Prostate gland (tissue), 2 donors: ENCODE measurements at regions not wholly inside any gene's neighbourhood (a gene's known extent, or its start where the extent isn't known, plus 50 kb on each side); places are given as distances from the start of the nearest gene placed in this dataset.

Source experiments
- DNase-seq: peaks from one replicate; pipeline ENCODE4 v3.0.0-alpha.2; 2019; ENCODE audit warnings: low spot score
- H3K27ac ChIP-seq, 2 donors: fragments of 200-600 bp; sonication (generic); 2 replicates each; pipeline ENCODE4 v1.5.1; 2017 to 2019
- H3K27me3 ChIP-seq: fragments of 200-600 bp; sonication (generic); replicated peaks from 2 replicates; pipeline ENCODE4 v1.5.1; 2019; ENCODE audit not compliant: insufficient read depth
- H3K36me3 ChIP-seq, 2 donors: fragments of 200-600 bp; sonication (generic); 1 replicate in 1 of 2; 2 replicates in 1 of 2; pipeline versions ENCODE4 v1.5.1 to v1.8.1; 2017 to 2019
- H3K4me1 ChIP-seq: fragments of 200-600 bp; sonication (generic); replicated peaks from 2 replicates; pipeline ENCODE4 v1.5.1; 2019
- H3K4me3 ChIP-seq, 2 donors: fragments of 200-600 bp; sonication (generic); 2 replicates each; pipeline ENCODE4 v1.5.1; 2017 to 2019
- H3K9me3 ChIP-seq: fragments of 200-600 bp; sonication (generic); 2 replicates; pipeline ENCODE4 v1.5.1; 2017
- POLR2A ChIP-seq: fragments of 450-650 bp; IDR thresholded peaks from one replicate; pipeline ENCODE4 v1.6.1; 2016; ENCODE audit warnings: antibody characterized with exemption, mild to moderate bottlenecking
- POLR2AphosphoS5 ChIP-seq: sonication (generic); formaldehyde crosslinking; IDR thresholded peaks from one replicate; pipeline ENCODE4 v1.6.1; 2017; ENCODE audit warnings: antibody characterized with exemption
- WGBS: methylation state at CpG from one replicate; pipeline ENCODE4 v1.1.5; 2018; 5-methylcytosine and 5-hydroxymethylcytosine counted together
- intact Hi-C: fragments of 100-400 bp; cut with DNase I; formaldehyde crosslinking; loops from one replicate; pipeline ENCODE4 v1.14.2; 2022
- TF ChIP-seq, protein P1 (sequence below), 4 experiments: fragments of 200-600 bp in 2 of 4; fragments of 450-650 bp in 2 of 4; sonication (generic) in 2 of 4; IDR thresholded peaks; 1 replicate in 3 of 4; 2 replicates in 1 of 4; pipeline ENCODE4 v1.5.1; 2016 to 2019; ENCODE audit warnings: antibody characterized with exemption in 4 of 4, mild to moderate bottlenecking in 2 of 4, moderate library complexity in 2 of 4

GRCh38 chr1:193581341-193581740 is 394.9 kb upstream of the B3GALT2 start:
- TF ChIP-seq POLR2A (no peak), POLR2AphosphoS5 (no peak)
- TF ChIP-seq, protein P1, sequence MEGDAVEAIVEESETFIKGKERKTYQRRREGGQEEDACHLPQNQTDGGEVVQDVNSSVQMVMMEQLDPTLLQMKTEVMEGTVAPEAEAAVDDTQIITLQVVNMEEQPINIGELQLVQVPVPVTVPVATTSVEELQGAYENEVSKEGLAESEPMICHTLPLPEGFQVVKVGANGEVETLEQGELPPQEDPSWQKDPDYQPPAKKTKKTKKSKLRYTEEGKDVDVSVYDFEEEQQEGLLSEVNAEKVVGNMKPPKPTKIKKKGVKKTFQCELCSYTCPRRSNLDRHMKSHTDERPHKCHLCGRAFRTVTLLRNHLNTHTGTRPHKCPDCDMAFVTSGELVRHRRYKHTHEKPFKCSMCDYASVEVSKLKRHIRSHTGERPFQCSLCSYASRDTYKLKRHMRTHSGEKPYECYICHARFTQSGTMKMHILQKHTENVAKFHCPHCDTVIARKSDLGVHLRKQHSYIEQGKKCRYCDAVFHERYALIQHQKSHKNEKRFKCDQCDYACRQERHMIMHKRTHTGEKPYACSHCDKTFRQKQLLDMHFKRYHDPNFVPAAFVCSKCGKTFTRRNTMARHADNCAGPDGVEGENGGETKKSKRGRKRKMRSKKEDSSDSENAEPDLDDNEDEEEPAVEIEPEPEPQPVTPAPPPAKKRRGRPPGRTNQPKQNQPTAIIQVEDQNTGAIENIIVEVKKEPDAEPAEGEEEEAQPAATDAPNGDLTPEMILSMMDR (IDR thresholded peaks at IDR 0.05) = no peak
- H3K36me3 ChIP-seq = no peaks in the 10 kb centered on the region
- 80% methylated on average over 3 of the region's 3 CpGs for whole genome bisulfite sequencing
- no peaks in the 10 kb centered on the region for H3K9me3 ChIP-seq
- no peak overlapping the region for H3K4me3 ChIP-seq
- intact Hi-C loops = no loop called here
- no peak for DNase-seq
- H3K27ac ChIP-seq = no peak overlapping the region
- no peaks in the 10 kb centered on the region for H3K27me3 ChIP-seq
- H3K4me1 ChIP-seq = no peaks in the 10 kb centered on the region

DNA sequence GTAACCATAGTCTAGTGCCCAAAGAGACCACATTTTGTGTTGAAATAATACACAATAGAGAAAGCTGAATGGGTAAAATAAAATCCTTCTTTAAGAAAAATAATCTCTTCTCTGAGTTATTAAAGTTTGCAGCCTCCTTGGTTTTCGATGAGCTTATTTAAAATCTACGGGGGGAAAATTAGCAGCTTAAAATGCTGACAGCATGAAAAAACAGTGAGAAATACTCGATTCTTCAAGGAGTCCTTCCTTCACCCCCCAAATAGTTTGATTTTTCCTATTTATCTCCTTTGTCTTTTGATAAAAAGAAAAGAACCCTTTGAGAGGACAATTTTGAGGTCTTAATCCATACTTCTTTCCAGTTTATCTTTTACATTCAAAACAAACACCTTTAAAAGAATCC is 394.0 kb upstream of the B3GALT2 start:
- WGBS = 97% methylated on average over 3 of the region's 3 CpGs
- intact Hi-C loops = no loop called here
- Histone ChIP-seq H3K9me3 (no peaks in the 10 kb centered on the region), H3K27ac (no peak overlapping the region), H3K4me3 (no peak overlapping the region), H3K4me1 (no peaks in the 10 kb centered on the region), H3K36me3 (no peaks in the 10 kb centered on the region), H3K27me3 (no peaks in the 10 kb centered on the region)
- TF ChIP-seq POLR2A = no peak
- TF ChIP-seq, protein P1 (IDR thresholded peaks at IDR 0.05) = no peak
- TF ChIP-seq POLR2AphosphoS5 = no peak
- DNase-seq = no peak

GRCh38 chr1:193579323-193579722 is 392.9 kb upstream of the B3GALT2 start:
- no peak for DNase-seq
- Histone ChIP-seq H3K36me3 (no peaks in the 10 kb centered on the region), H3K27me3 (no peaks in the 10 kb centered on the region), H3K4me1 (no peaks in the 10 kb centered on the region), H3K27ac (no peak overlapping the region), H3K9me3 (no peaks in the 10 kb centered on the region), H3K4me3 (no peak overlapping the region)
- 94% methylated on average over 1 of the region's 1 CpG for WGBS
- TF ChIP-seq, protein P1 (IDR thresholded peaks at IDR 0.05) = no peak
- intact Hi-C loops = no loop called here

- intact Hi-C loops = no loop called here
- H3K4me1 ChIP-seq = no peaks in the 10 kb centered on the region
- H3K36me3 ChIP-seq = no peaks in the 10 kb centered on the region
- H3K27ac ChIP-seq = no peak overlapping the region
- TF ChIP-seq, protein P1 (IDR thresholded peaks at IDR 0.05) = no peak
- no peak overlapping the region for H3K4me3 ChIP-seq
- DNase-seq = no peak
- no peaks in the 10 kb centered on the region for H3K9me3 ChIP-seq
- H3K27me3 ChIP-seq = no peaks in the 10 kb centered on the region
Measured at GRCh38 chr1:193574913-193575312, 388.5 kb upstream of the B3GALT2 start.

- no peaks in the 10 kb centered on the region for H3K27me3 ChIP-seq
- no peak overlapping the region for H3K4me3 ChIP-seq
Measured at GRCh38 chr1:193569983-193570269, 383.5 kb upstream of the B3GALT2 start.

More at GRCh38 chr1:193569983-193570269, 383.5 kb upstream of the B3GALT2 start:
- no peaks in the 10 kb centered on the region for H3K4me1 ChIP-seq
- no peaks in the 10 kb centered on the region for H3K36me3 ChIP-seq
- no peak for DNase-seq
- no peaks in the 10 kb centered on the region for H3K9me3 ChIP-seq
- TF ChIP-seq POLR2AphosphoS5 = no peak
- TF ChIP-seq POLR2A = no peak
- TF ChIP-seq, protein P1 (IDR thresholded peaks at IDR 0.05) = no peak
- no peak overlapping the region for H3K27ac ChIP-seq
- intact Hi-C loops = no loop called here
